SH-SY5Y (cell line): ENCODE measurements at regions not wholly inside any gene's neighbourhood (a gene's known extent, or its start where the extent isn't known, plus 50 kb on each side); places are given as distances from the start of the nearest gene placed in this dataset.

Experiments used
- GATA2 ChIP-seq: IDR thresholded peaks from 2 replicates; pipeline ENCODE4 v1.6.1; 2011; ENCODE audit warnings: mild to moderate bottlenecking, low read depth, low read length
- GATA3 ChIP-seq: IDR thresholded peaks from 2 replicates; pipeline ENCODE4 v1.6.1; 2011; ENCODE audit warnings: low read depth, mild to moderate bottlenecking, low read length, moderate library complexity

- TF ChIP-seq GATA2 (no peak), GATA3 (no peak)
Observed at GRCh38 chr16:86292942-86293341, 217.4 kb upstream of the FOXF1 start.
